ENCODE measurements at regions not wholly inside any gene's neighbourhood (a gene's known extent, or its start where the extent isn't known, plus 50 kb on each side); places are given as distances from the start of the nearest gene placed in this dataset.

DNA sequence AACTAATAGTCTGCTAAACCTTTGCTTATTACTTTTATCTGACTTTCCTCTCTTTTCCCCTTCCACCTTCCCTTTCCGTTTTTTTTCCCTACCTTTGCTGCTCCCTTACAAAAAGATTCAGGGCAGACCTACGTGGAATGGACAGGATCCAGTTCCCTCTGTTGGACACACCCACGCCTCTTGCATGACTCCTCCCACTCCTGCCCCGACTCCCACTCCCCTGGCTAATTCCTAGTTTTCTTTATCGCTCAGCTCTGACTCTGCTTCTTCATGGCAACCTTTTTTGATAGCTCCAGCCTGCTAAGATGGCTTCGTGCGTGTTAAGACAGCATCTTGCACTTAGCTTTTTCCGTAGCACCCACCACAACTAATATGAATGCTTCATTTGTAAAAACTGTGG lies 715.6 kb upstream of the NRSN1 start:
- TF ChIP-seq, protein P1, sequence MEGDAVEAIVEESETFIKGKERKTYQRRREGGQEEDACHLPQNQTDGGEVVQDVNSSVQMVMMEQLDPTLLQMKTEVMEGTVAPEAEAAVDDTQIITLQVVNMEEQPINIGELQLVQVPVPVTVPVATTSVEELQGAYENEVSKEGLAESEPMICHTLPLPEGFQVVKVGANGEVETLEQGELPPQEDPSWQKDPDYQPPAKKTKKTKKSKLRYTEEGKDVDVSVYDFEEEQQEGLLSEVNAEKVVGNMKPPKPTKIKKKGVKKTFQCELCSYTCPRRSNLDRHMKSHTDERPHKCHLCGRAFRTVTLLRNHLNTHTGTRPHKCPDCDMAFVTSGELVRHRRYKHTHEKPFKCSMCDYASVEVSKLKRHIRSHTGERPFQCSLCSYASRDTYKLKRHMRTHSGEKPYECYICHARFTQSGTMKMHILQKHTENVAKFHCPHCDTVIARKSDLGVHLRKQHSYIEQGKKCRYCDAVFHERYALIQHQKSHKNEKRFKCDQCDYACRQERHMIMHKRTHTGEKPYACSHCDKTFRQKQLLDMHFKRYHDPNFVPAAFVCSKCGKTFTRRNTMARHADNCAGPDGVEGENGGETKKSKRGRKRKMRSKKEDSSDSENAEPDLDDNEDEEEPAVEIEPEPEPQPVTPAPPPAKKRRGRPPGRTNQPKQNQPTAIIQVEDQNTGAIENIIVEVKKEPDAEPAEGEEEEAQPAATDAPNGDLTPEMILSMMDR (conservative IDR thresholded peaks at IDR 0.05): no peak
- TF ChIP-seq EZH2 (IDR thresholded peaks at IDR 0.05; ENCODE audit: low read depth): no peak
